Testis (tissue), 2 donors: ENCODE measurements at regions not wholly inside any gene's neighbourhood (a gene's known extent, or its start where the extent isn't known, plus 50 kb on each side); places are given as distances from the start of the nearest gene placed in this dataset.
"Not testable (repeated sequence)": the region's sequence is repeated elsewhere in the genome, so short reads cannot be mapped to it uniquely, and the experiment has no call there.

ENCODE experiments used
- DNase-seq: peaks from one replicate; pipeline ENCODE4 v3.0.0-alpha.2; 2019
- H3K27ac ChIP-seq, 2 donors: fragments of 200-600 bp; sonication (generic); one replicate each; pipeline ENCODE4 v1.5.1; 2019
- H3K27me3 ChIP-seq: fragments of 200-600 bp; sonication (generic); one replicate; pipeline ENCODE4 v1.5.1; 2019
- H3K36me3 ChIP-seq: fragments of 200-600 bp; sonication (generic); one replicate; pipeline ENCODE4 v1.5.1; 2017; ENCODE audit warnings: low read depth; ENCODE audit errors: missing control alignments
- H3K4me1 ChIP-seq: fragments of 200-600 bp; sonication (generic); one replicate; pipeline ENCODE4 v1.5.1; 2019
- H3K4me3 ChIP-seq, 2 donors: fragments of 200-600 bp; sonication (generic); one replicate each; pipeline ENCODE4 v1.5.1; 2017 to 2019
- H3K9me3 ChIP-seq: fragments of 200-600 bp; sonication (generic); one replicate; pipeline ENCODE4 v1.5.1; 2017
- CTCF ChIP-seq, 3 experiments: fragments of 450-650 bp in 2 of 3; fragments of 200-600 bp in 1 of 3; sonication (generic) in 1 of 3; IDR thresholded peaks; one replicate each; pipeline ENCODE4 v1.5.1; 2016 to 2019; ENCODE audit warnings: antibody characterized with exemption in 3 of 3, mild to moderate bottlenecking in 2 of 3, moderate library complexity in 1 of 3
- POLR2A ChIP-seq: fragments of 450-650 bp; IDR thresholded peaks from one replicate; pipeline ENCODE4 v1.6.1; 2017; ENCODE audit warnings: antibody characterized with exemption, mild to moderate bottlenecking, moderate library complexity
- WGBS, 2 donors: methylation state at CpG; one replicate each; pipeline ENCODE4 v1.1.5; 2018; 5-methylcytosine and 5-hydroxymethylcytosine counted together
- intact Hi-C: fragments of 100-400 bp; cut with DNase I; formaldehyde crosslinking; loops from one replicate; pipeline ENCODE4 v1.15.1; 2023; ENCODE audit warnings: low total_unique reads

GRCh38 chr6:148016013-148016412 is 326.6 kb upstream of the SASH1 start:
- no peaks in the 10 kb centered on the region for H3K27me3 ChIP-seq
- DNase-seq, result no peak
- intact Hi-C loops, result no loop called here
- H3K4me1 ChIP-seq, result no peaks in the 10 kb centered on the region
- no peaks in the 10 kb centered on the region for H3K9me3 ChIP-seq
- H3K36me3 ChIP-seq, result no peaks in the 10 kb centered on the region
- no peak overlapping the region for H3K4me3 ChIP-seq
- WGBS, 2 donors, result 60 to 78% methylated on average over 1 of the region's 1 CpG
- H3K27ac ChIP-seq, result no peak overlapping the region
- no peak for TF ChIP-seq CTCF (IDR thresholded peaks at IDR 0.05)
- no peak for TF ChIP-seq POLR2A

GRCh38 chr6:148021165-148021564 is 321.5 kb upstream of the SASH1 start:
- 14 to 33% methylated on average over 1 of the region's 1 CpG for WGBS, 2 donors
- Histone ChIP-seq H3K4me3 (no peak overlapping the region), H3K36me3 (no peaks in the 10 kb centered on the region), H3K9me3 (no peaks in the 10 kb centered on the region), H3K4me1 (no peaks in the 10 kb centered on the region), H3K27me3 (no peaks in the 10 kb centered on the region), H3K27ac (no peak overlapping the region)
- intact Hi-C loops, result no loop called here
- TF ChIP-seq POLR2A, result no peak
- no peak for TF ChIP-seq CTCF (IDR thresholded peaks at IDR 0.05)
- no peak for DNase-seq

- Histone ChIP-seq H3K36me3 (no peaks in the 10 kb centered on the region), H3K27ac (no peak overlapping the region), H3K9me3 (no peaks in the 10 kb centered on the region), H3K4me3 (no peak overlapping the region), H3K4me1 (no peaks in the 10 kb centered on the region), H3K27me3 (no peaks in the 10 kb centered on the region)
- no peak for DNase-seq
- WGBS, 2 donors, result 38 to 60% methylated on average over 5 of the region's 5 CpGs
- intact Hi-C loops, result no loop called here
- TF ChIP-seq POLR2A (no peak), CTCF (IDR thresholded peaks at IDR 0.05) (no peak)
Observed at GRCh38 chr6:148021699-148022098, 320.9 kb upstream of the SASH1 start.

- H3K36me3 ChIP-seq, intact Hi-C loops, DNase-seq, H3K4me3 ChIP-seq, H3K4me1 ChIP-seq, H3K27me3 ChIP-seq, H3K27ac ChIP-seq, H3K9me3 ChIP-seq: not testable (repeated sequence)
- WGBS, 2 donors, result 72 to 75% methylated on average over 8 of the region's 8 CpGs
Observed at GRCh38 chr6:148022279-148022678, 320.4 kb upstream of the SASH1 start.

- H3K36me3 ChIP-seq, result no peaks in the 10 kb centered on the region
- no peaks in the 10 kb centered on the region for H3K27me3 ChIP-seq
- no peaks in the 10 kb centered on the region for H3K4me1 ChIP-seq
- no peak overlapping the region for H3K4me3 ChIP-seq
- intact Hi-C loops, result no loop called here
- no peak overlapping the region for H3K27ac ChIP-seq
- TF ChIP-seq POLR2A (no peak), CTCF (IDR thresholded peaks at IDR 0.05) (no peak)
- no peaks in the 10 kb centered on the region for H3K9me3 ChIP-seq
- no peak for DNase-seq
- WGBS, 2 donors, result 70 to 88% methylated on average over 1 of the region's 1 CpG
Observed at GRCh38 chr6:148027201-148027600, 315.4 kb upstream of the SASH1 start.
